Type B pancreatic cell (in vitro differentiated cells): ENCODE measurements at regions not wholly inside any gene's neighbourhood (a gene's known extent, or its start where the extent isn't known, plus 50 kb on each side); places are given as distances from the start of the nearest gene placed in this dataset.
"Not testable (repeated sequence)": the region's sequence is repeated elsewhere in the genome, so short reads cannot be mapped to it uniquely, and the experiment has no call there.

Experiments used
- DNase-seq: peaks from one replicate; pipeline ENCODE4 v3.0.0; 2021; ENCODE audit warnings: mixed read lengths; ENCODE audit not compliant: unreplicated experiment; ENCODE audit errors: extremely low spot score
- H3K27ac Mint-ChIP-seq: 2 replicates; pipeline ENCODE4 v1.8.0; 2021; ENCODE audit warnings: mild to moderate bottlenecking, mixed read lengths
- H3K27me3 Mint-ChIP-seq: 2 replicates; pipeline ENCODE4 v1.8.0; 2021; ENCODE audit warnings: mixed read lengths
- H3K36me3 Mint-ChIP-seq: 2 replicates; pipeline ENCODE4 v1.8.0; 2021; ENCODE audit warnings: mixed read lengths
- H3K4me1 Mint-ChIP-seq: one replicate; pipeline ENCODE4 v1.8.0; 2021; ENCODE audit warnings: mixed read lengths; ENCODE audit not compliant: unreplicated experiment
- H3K4me3 Mint-ChIP-seq: 2 replicates; pipeline ENCODE4 v1.8.0; 2021; ENCODE audit warnings: mild to moderate bottlenecking, mixed read lengths
- H3K9me3 Mint-ChIP-seq: 2 replicates; pipeline ENCODE4 v1.8.0; 2021; ENCODE audit warnings: mixed read lengths
- CTCF ChIP-seq: fragments of 200-600 bp; sonication (generic); conservative IDR thresholded peaks from 2 replicates; pipeline ENCODE4 v1.5.0; 2021; ENCODE audit warnings: antibody characterized with exemption, mild to moderate bottlenecking

- Mint-ChIP-seq H3K9me3 (peaks cover 4% of the 10 kb centered on the region), H3K27ac (no peak overlapping the region), H3K36me3 (no peaks in the 10 kb centered on the region), H3K27me3 (no peaks in the 10 kb centered on the region), H3K4me1 (peaks cover 7% of the 10 kb centered on the region), H3K4me3 (no peak overlapping the region)
- no peak for DNase-seq
- TF ChIP-seq CTCF: no peak
Observed at GRCh38 chr10:53358536-53358935, 586.0 kb upstream of the MBL2 start.

GRCh38 chr10:53357587-53357986 lies 585.0 kb upstream of the MBL2 start:
- Mint-ChIP-seq H3K36me3 (no peaks in the 10 kb centered on the region), H3K27ac (no peak overlapping the region), H3K4me3 (no peak overlapping the region), H3K27me3 (no peaks in the 10 kb centered on the region), H3K9me3 (peaks cover 4% of the 10 kb centered on the region), H3K4me1 (peaks cover 7% of the 10 kb centered on the region)
- TF ChIP-seq CTCF: no peak
- DNase-seq: no peak

- no peak for TF ChIP-seq CTCF
- H3K4me1 Mint-ChIP-seq: peaks cover 7% of the 10 kb centered on the region
- H3K4me3 Mint-ChIP-seq: no peak overlapping the region
- DNase-seq: no peak
- no peak overlapping the region for H3K27ac Mint-ChIP-seq
- H3K36me3 Mint-ChIP-seq: no peaks in the 10 kb centered on the region
- no peaks in the 10 kb centered on the region for H3K27me3 Mint-ChIP-seq
- peaks cover 4% of the 10 kb centered on the region for H3K9me3 Mint-ChIP-seq
Observed at GRCh38 chr10:53356616-53357349, 584.2 kb upstream of the MBL2 start.

GRCh38 chr10:53342531-53342930 lies 569.9 kb upstream of the MBL2 start:
- H3K4me3 Mint-ChIP-seq, H3K9me3 Mint-ChIP-seq, DNase-seq, H3K27me3 Mint-ChIP-seq, H3K27ac Mint-ChIP-seq, H3K4me1 Mint-ChIP-seq, H3K36me3 Mint-ChIP-seq: not testable (repeated sequence)

GRCh38 chr10:53338199-53338598 lies 565.6 kb upstream of the MBL2 start:
- H3K27me3 Mint-ChIP-seq, H3K36me3 Mint-ChIP-seq, DNase-seq, H3K4me1 Mint-ChIP-seq, H3K4me3 Mint-ChIP-seq, H3K27ac Mint-ChIP-seq: not testable (repeated sequence)
- peaks cover 13% of the 10 kb centered on the region for H3K9me3 Mint-ChIP-seq

GRCh38 chr10:53335803-53336422 lies 563.3 kb upstream of the MBL2 start:
- H3K9me3 Mint-ChIP-seq: peaks cover 13% of the 10 kb centered on the region
- not testable (repeated sequence) for DNase-seq, H3K36me3 Mint-ChIP-seq, H3K4me1 Mint-ChIP-seq, H3K27me3 Mint-ChIP-seq, H3K27ac Mint-ChIP-seq, H3K4me3 Mint-ChIP-seq

GRCh38 chr10:53331460-53331859 lies 558.9 kb upstream of the MBL2 start:
- DNase-seq: no peak
- H3K27ac Mint-ChIP-seq: no peak overlapping the region
- no peaks in the 10 kb centered on the region for H3K27me3 Mint-ChIP-seq
- no peak overlapping the region for H3K4me3 Mint-ChIP-seq
- H3K9me3 Mint-ChIP-seq: peaks cover 6% of the 10 kb centered on the region
- H3K36me3 Mint-ChIP-seq: no peaks in the 10 kb centered on the region
- no peaks in the 10 kb centered on the region for H3K4me1 Mint-ChIP-seq
- TF ChIP-seq CTCF: no peak

- not testable (repeated sequence) for H3K4me3 Mint-ChIP-seq, H3K4me1 Mint-ChIP-seq, DNase-seq, H3K9me3 Mint-ChIP-seq, H3K27me3 Mint-ChIP-seq, H3K36me3 Mint-ChIP-seq, H3K27ac Mint-ChIP-seq
Observed at GRCh38 chr10:53326401-53327305, 554.1 kb upstream of the MBL2 start.
